ENCODE measurements at regions not wholly inside any gene's neighbourhood (a gene's known extent, or its start where the extent isn't known, plus 50 kb on each side); places are given as distances from the start of the nearest gene placed in this dataset.
"Not testable (repeated sequence)": the region's sequence is repeated elsewhere in the genome, so short reads cannot be mapped to it uniquely, and the experiment has no call there.

- TF ChIP-seq ZNF841 (CRISPR knock-in tag; IDR thresholded peaks at IDR 0.05; ENCODE audit: borderline replicate concordance), result no peak
- no peak for TF ChIP-seq MAFF (IDR thresholded peaks at IDR 0.05; ENCODE audit: low read depth, low read length)
- TF ChIP-seq SRSF1 (optimal IDR thresholded peaks at IDR 0.05; ENCODE audit: low read depth, low read length), result no peak
- no peak for TF ChIP-seq TMF1 (CRISPR knock-in tag; IDR thresholded peaks at IDR 0.05; ENCODE audit: low read depth)
- no peak for TF ChIP-seq ZNF562 (CRISPR knock-in tag; IDR thresholded peaks at IDR 0.05; ENCODE audit: borderline replicate concordance)
- no peak for TF ChIP-seq MAX (IDR thresholded peaks at IDR 0.05)
- no peak for TF ChIP-seq ZNF724P (CRISPR knock-in tag; IDR thresholded peaks at IDR 0.05; ENCODE audit: borderline replicate concordance)
- no peak for TF ChIP-seq TFDP1 (CRISPR knock-in tag; IDR thresholded peaks at IDR 0.05; ENCODE audit: borderline replicate concordance)
- TF ChIP-seq ZNF639 (CRISPR knock-in tag; conservative IDR thresholded peaks at IDR 0.05), result no peak
- no peak for TF ChIP-seq MED1 (CRISPR knock-in tag; IDR thresholded peaks at IDR 0.05)
- no peak for TF ChIP-seq ZNF354B (CRISPR knock-in tag; IDR thresholded peaks at IDR 0.05)
- TF ChIP-seq ZNF124 (CRISPR knock-in tag; IDR thresholded peaks at IDR 0.05), result no peak
- TF ChIP-seq ZNF441 (CRISPR knock-in tag; IDR thresholded peaks at IDR 0.05; ENCODE audit: borderline replicate concordance), result no peak
- no peaks in the 10 kb centered on the region for H3K27me3 ChIP-seq (ENCODE audit: control insufficient read depth in 1 of 2, insufficient read depth in 2 of 2, low read length in 2 of 2)
- H3K9me3 ChIP-seq (ENCODE audit: low read length), result no peaks in the 10 kb centered on the region
- BruUV-seq (replicated peaks), result no TSS peak
- CTCF ChIA-PET (ENCODE audit: low intra/inter-chr PET ratio, low total read pairs), result no interaction called here
- no peaks in the 10 kb centered on the region for H3K4me1 ChIP-seq (ENCODE audit: insufficient read depth, low read length)
- no peak overlapping the region for H2AFZ ChIP-seq (ENCODE audit: low read length)
- ATAC-seq (no peak), FAIRE-seq (no peak), DNase-seq (ENCODE audit: low spot score) (no peak)
- in situ Hi-C loops (cut with HindIII; ENCODE audit: extremely low pct_ligation_motif_present, low pct_unique_long_range_greater_than_20kb) (no loop called here), intact Hi-C loops (cut with micrococcal nuclease; ENCODE audit: unreplicated experiment) (no loop called here)
- no peaks in the 10 kb centered on the region for H3K36me3 ChIP-seq (replicated peaks in 1 of 2; ENCODE audit: control insufficient read depth in 1 of 2, insufficient read depth in 2 of 2, low read length in 2 of 2)
- H3K79me2 ChIP-seq (ENCODE audit: insufficient read depth, low read length), result no peaks in the 10 kb centered on the region
- no peak overlapping the region for H3K4me2 ChIP-seq (ENCODE audit: low read depth, low read length)
- POLR2A ChIA-PET, result no interaction called here
- no peaks in the 10 kb centered on the region for H4K20me1 ChIP-seq (ENCODE audit: insufficient read depth, low read length)
- H3K4me3 ChIP-seq (replicated peaks in 1 of 3; ENCODE audit: insufficient read depth in 1 of 3, low read depth in 2 of 3, low read length in 3 of 3), result no peak overlapping the region
- no peak overlapping the region for H3K27ac ChIP-seq (ENCODE audit: extremely low read length, insufficient read depth, low read length)
- no peak overlapping the region for H3K9ac ChIP-seq (ENCODE audit: insufficient read depth, low read depth, low read length)
Observed at GRCh38 chr3:166986000-166986399, 394.1 kb downstream of the ZBBX start.

GRCh38 chr3:166975796-166976195, 404.3 kb downstream of the ZBBX start:
- POLR2A ChIA-PET; BruUV-seq (replicated peaks): not testable (repeated sequence)

GRCh38 chr3:166967714-166968113, 412.4 kb downstream of the ZBBX start:
- H3K27me3 ChIP-seq (ENCODE audit: control insufficient read depth in 1 of 2, insufficient read depth in 2 of 2, low read length in 2 of 2); CTCF ChIA-PET (ENCODE audit: low intra/inter-chr PET ratio, low total read pairs); H3K4me1 ChIP-seq (ENCODE audit: insufficient read depth, low read length); in situ Hi-C loops (cut with HindIII; ENCODE audit: extremely low pct_ligation_motif_present, low pct_unique_long_range_greater_than_20kb); H3K4me3 ChIP-seq (replicated peaks in 1 of 3; ENCODE audit: insufficient read depth in 1 of 3, low read depth in 2 of 3, low read length in 3 of 3); H3K36me3 ChIP-seq (replicated peaks in 1 of 2; ENCODE audit: control insufficient read depth in 1 of 2, insufficient read depth in 2 of 2, low read length in 2 of 2); H3K4me2 ChIP-seq (ENCODE audit: low read depth, low read length); FAIRE-seq; intact Hi-C loops (cut with micrococcal nuclease; ENCODE audit: unreplicated experiment); H3K79me2 ChIP-seq (ENCODE audit: insufficient read depth, low read length); POLR2A ChIA-PET; H2AFZ ChIP-seq (ENCODE audit: low read length); ATAC-seq; DNase-seq (ENCODE audit: low spot score); H3K9ac ChIP-seq (ENCODE audit: insufficient read depth, low read depth, low read length); BruUV-seq (replicated peaks); H3K9me3 ChIP-seq (ENCODE audit: low read length); H4K20me1 ChIP-seq (ENCODE audit: insufficient read depth, low read length); H3K27ac ChIP-seq (ENCODE audit: extremely low read length, insufficient read depth, low read length): not testable (repeated sequence)
- 66% methylated on average over 8 of the region's 8 CpGs for WGBS (ENCODE audit: low lambda C conversion rate)

More at GRCh38 chr3:166975796-166976195, 404.3 kb downstream of the ZBBX start:
- CTCF ChIA-PET (ENCODE audit: low intra/inter-chr PET ratio, low total read pairs); H3K36me3 ChIP-seq (replicated peaks in 1 of 2; ENCODE audit: control insufficient read depth in 1 of 2, insufficient read depth in 2 of 2, low read length in 2 of 2); in situ Hi-C loops (cut with HindIII; ENCODE audit: extremely low pct_ligation_motif_present, low pct_unique_long_range_greater_than_20kb); H3K4me1 ChIP-seq (ENCODE audit: insufficient read depth, low read length); FAIRE-seq; H3K4me3 ChIP-seq (replicated peaks in 1 of 3; ENCODE audit: insufficient read depth in 1 of 3, low read depth in 2 of 3, low read length in 3 of 3); H4K20me1 ChIP-seq (ENCODE audit: insufficient read depth, low read length); H3K4me2 ChIP-seq (ENCODE audit: low read depth, low read length); DNase-seq (ENCODE audit: low spot score); H3K9me3 ChIP-seq (ENCODE audit: low read length); H3K27ac ChIP-seq (ENCODE audit: extremely low read length, insufficient read depth, low read length); ATAC-seq; H3K27me3 ChIP-seq (ENCODE audit: control insufficient read depth in 1 of 2, insufficient read depth in 2 of 2, low read length in 2 of 2); intact Hi-C loops (cut with micrococcal nuclease; ENCODE audit: unreplicated experiment); H3K9ac ChIP-seq (ENCODE audit: insufficient read depth, low read depth, low read length); H3K79me2 ChIP-seq (ENCODE audit: insufficient read depth, low read length); H2AFZ ChIP-seq (ENCODE audit: low read length): not testable (repeated sequence)
- WGBS (ENCODE audit: low lambda C conversion rate), result 85% methylated on average over 21 of the region's 36 CpGs

Data from HepG2 (cell line).